HFFc6 (cell line): ENCODE measurements at regions not wholly inside any gene's neighbourhood (a gene's known extent, or its start where the extent isn't known, plus 50 kb on each side); places are given as distances from the start of the nearest gene placed in this dataset.

Experiments used
- DNase-seq: peaks from one replicate; pipeline ENCODE4 v3.0.0-alpha.2; 2018
- H3K27ac Mint-ChIP-seq: 2 replicates; pipeline ENCODE4 v1.8.0; 2020; ENCODE audit warnings: mild to moderate bottlenecking, mixed read lengths
- H3K27me3 Mint-ChIP-seq: 2 replicates; pipeline ENCODE4 v1.8.0; 2021; ENCODE audit warnings: mild to moderate bottlenecking, moderate library complexity, mixed read lengths; ENCODE audit not compliant: insufficient read depth
- H3K36me3 Mint-ChIP-seq: 2 replicates; pipeline ENCODE4 v1.8.0; 2021; ENCODE audit warnings: low read depth, mixed read lengths
- H3K4me1 Mint-ChIP-seq: 2 replicates; pipeline ENCODE4 v1.8.0; 2020; ENCODE audit warnings: low read depth, mixed read lengths
- H3K4me3 Mint-ChIP-seq: 2 replicates; pipeline ENCODE4 v1.8.0; 2020; ENCODE audit warnings: mild to moderate bottlenecking, moderate library complexity, mixed read lengths
- H3K9me3 Mint-ChIP-seq: 2 replicates; pipeline ENCODE4 v1.8.0; 2020; ENCODE audit warnings: mild to moderate bottlenecking, mixed read lengths
- TF ChIP-seq, protein P1 (sequence below): fragments of 200-600 bp; sonication (generic); IDR thresholded peaks from 2 replicates; pipeline ENCODE4 v1.5.0; 2021; ENCODE audit warnings: antibody characterized with exemption, mild to moderate bottlenecking

DNA sequence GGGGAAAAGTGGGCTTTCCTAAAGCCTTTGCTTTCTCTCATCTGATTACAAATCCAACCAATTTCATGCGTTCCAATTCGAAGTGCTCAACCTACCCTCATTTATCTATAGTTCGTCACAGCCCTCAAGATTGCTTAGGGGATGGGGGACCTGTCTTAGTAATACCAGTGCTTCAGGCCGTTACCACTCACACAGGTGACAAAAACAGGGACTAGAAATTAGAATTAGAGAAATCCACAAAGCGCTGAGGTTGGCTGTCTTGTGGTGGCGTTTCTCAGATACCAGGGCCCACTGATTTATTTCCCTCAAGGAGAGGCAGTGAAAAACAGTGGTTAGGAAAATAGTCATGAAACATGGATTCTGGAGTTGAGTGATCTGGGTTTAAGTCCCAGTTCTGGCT is 121.6 kb upstream of the SPACA1 start:
- no peak overlapping the region for H3K4me3 Mint-ChIP-seq
- peaks cover 15% of the 10 kb centered on the region for H3K27me3 Mint-ChIP-seq
- no peaks in the 10 kb centered on the region for H3K36me3 Mint-ChIP-seq
- no peak overlapping the region for H3K27ac Mint-ChIP-seq
- TF ChIP-seq, protein P1, sequence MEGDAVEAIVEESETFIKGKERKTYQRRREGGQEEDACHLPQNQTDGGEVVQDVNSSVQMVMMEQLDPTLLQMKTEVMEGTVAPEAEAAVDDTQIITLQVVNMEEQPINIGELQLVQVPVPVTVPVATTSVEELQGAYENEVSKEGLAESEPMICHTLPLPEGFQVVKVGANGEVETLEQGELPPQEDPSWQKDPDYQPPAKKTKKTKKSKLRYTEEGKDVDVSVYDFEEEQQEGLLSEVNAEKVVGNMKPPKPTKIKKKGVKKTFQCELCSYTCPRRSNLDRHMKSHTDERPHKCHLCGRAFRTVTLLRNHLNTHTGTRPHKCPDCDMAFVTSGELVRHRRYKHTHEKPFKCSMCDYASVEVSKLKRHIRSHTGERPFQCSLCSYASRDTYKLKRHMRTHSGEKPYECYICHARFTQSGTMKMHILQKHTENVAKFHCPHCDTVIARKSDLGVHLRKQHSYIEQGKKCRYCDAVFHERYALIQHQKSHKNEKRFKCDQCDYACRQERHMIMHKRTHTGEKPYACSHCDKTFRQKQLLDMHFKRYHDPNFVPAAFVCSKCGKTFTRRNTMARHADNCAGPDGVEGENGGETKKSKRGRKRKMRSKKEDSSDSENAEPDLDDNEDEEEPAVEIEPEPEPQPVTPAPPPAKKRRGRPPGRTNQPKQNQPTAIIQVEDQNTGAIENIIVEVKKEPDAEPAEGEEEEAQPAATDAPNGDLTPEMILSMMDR = no peak
- no peaks in the 10 kb centered on the region for H3K9me3 Mint-ChIP-seq
- DNase-seq = no peak
- peaks cover 10% of the 10 kb centered on the region for H3K4me1 Mint-ChIP-seq

DNA sequence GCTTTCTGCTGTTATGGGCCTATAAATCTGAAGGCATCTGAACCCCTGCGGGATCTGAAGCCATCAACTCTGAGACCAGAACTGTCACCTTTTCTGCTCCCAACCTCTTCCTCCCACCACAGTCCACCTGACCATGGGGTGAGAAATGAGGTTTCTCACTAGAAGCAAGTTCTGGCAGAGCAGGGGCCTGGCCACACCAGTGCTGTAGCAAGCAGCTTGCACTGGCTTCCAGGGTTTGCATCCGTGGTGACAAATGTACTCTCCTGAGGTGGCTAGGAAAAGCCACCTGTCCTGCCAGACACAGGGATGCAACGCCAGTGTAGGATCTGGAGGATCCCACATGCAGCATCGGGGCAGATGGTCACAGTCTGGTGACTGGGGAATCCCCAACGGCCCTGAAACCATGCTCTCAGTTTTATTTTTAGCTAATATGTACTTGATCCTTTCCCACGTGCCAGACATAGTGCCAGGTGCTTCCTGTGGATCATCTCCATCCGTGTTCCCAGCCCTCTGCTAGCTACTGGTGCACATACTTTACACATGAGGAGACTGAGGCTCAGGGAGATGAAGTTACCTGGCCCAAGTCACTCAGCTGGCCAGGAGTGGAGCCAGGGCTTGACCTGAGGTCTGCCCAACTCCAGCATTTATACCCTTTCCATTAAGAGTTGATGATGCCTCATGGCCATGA is 122.1 kb upstream of the SPACA1 start:
- no peaks in the 10 kb centered on the region for H3K36me3 Mint-ChIP-seq
- TF ChIP-seq, protein P1 = no peak
- no peak overlapping the region for H3K4me3 Mint-ChIP-seq
- DNase-seq = no peak
- H3K27me3 Mint-ChIP-seq = peaks cover 17% of the 10 kb centered on the region
- no peak overlapping the region for H3K27ac Mint-ChIP-seq
- peaks cover 10% of the 10 kb centered on the region for H3K4me1 Mint-ChIP-seq
- H3K9me3 Mint-ChIP-seq = no peaks in the 10 kb centered on the region

DNA sequence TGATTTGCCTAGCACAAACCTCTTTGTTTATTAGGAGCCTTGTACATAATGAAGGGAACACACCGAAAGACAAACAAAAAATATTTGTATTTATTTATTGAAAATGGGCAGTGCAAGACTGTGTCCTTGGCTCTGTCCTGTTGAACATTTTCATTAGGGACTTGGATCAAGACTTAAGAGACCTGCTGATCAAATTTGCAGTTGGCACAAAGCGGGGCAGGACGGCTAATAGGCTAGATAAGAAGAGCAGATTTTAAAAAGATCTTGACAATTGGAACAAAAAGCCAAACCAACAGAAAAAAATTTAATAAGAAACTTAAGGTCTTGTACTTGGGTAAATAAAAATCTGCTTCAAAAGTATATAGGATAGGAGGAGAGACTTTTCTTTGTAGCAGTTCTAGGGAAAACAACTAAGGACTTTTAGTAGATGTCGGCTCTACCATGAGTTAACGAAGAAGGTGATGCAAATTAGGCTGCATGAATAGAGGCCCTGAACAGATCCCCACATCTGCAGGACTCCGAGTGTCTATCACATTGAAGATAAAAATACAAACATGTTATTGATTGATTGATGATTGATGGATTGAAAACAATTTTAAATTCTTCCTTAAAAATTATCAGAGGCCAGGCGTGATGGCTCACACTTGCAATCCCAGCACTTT is 124.1 kb upstream of the SPACA1 start:
- H3K27ac Mint-ChIP-seq = no peak overlapping the region
- DNase-seq = no peak
- TF ChIP-seq, protein P1 = no peak
- H3K4me3 Mint-ChIP-seq = no peak overlapping the region
- no peaks in the 10 kb centered on the region for H3K9me3 Mint-ChIP-seq
- no peaks in the 10 kb centered on the region for H3K36me3 Mint-ChIP-seq
- peaks cover 29% of the 10 kb centered on the region for H3K27me3 Mint-ChIP-seq
- no peaks in the 10 kb centered on the region for H3K4me1 Mint-ChIP-seq

DNA sequence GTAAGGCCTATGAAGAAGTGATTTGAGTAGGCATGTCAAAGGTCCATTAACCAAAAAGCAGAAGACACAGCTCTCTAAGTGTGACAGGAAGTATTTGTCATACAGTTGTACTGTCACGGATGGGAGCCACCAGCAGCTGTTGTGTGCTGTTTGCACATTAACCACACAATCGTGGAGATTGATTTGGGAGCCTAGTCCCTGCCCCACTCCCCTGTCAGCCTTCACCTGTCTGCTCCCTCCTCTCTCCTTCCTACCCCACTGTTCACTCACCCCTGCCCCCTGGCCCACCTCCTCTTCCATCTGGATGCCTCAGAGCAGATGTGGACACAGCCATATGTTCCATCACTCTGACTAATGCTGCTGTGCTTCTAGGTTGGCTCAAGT is 124.7 kb upstream of the SPACA1 start:
- Mint-ChIP-seq H3K27ac (no peak overlapping the region), H3K4me3 (no peak overlapping the region), H3K36me3 (no peaks in the 10 kb centered on the region), H3K27me3 (peaks cover 29% of the 10 kb centered on the region), H3K9me3 (no peaks in the 10 kb centered on the region), H3K4me1 (no peaks in the 10 kb centered on the region)
- no peak for DNase-seq
- TF ChIP-seq, protein P1 = no peak

DNA sequence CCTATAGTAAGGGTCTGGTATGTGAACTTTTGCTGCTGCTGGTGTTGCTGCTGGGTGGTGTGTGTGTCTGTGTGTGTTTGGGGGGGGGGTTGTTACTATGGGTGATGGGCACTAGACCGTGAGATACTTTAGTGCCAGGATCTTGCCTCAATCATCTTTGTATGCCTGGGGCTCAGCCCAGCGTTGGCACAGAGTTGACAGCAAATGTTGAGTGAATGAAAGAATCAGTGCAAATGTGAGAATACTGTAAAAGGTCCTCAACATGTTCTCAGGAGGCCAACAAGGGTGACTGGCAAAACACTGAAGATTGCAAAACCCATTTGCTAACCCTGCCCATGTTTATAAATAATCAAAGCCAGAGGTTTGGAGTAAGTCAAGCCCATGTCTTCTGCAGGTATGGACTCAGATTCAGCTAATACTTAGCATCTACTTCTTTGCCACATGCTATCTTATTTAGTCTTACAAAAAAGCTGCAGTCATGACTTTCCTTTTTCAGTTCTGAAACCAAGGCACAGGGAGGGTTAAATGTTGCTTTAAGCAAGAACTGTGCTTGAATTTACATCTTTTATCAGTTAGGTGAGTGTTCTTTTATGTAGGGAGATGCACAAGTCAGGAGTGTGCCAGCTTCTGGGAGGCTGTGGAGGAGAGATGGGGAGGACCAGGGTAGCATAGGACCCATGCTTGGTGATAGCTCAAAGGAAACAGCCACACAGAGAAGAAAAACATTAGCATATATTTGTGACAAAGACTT is 125.3 kb upstream of the SPACA1 start:
- no peaks in the 10 kb centered on the region for H3K9me3 Mint-ChIP-seq
- TF ChIP-seq, protein P1 = no peak
- no peak for DNase-seq
- H3K36me3 Mint-ChIP-seq = no peaks in the 10 kb centered on the region
- H3K27me3 Mint-ChIP-seq = peaks cover 30% of the 10 kb centered on the region
- H3K4me1 Mint-ChIP-seq = no peaks in the 10 kb centered on the region
- H3K27ac Mint-ChIP-seq = no peak overlapping the region
- no peak overlapping the region for H3K4me3 Mint-ChIP-seq
